Transverse colon (tissue), 3 donors: ENCODE measurements at regions not wholly inside any gene's neighbourhood (a gene's known extent, or its start where the extent isn't known, plus 50 kb on each side); places are given as distances from the start of the nearest gene placed in this dataset.

Experiments
- POLR2A ChIP-seq: fragments of 450-650 bp; IDR thresholded peaks from one replicate; pipeline ENCODE4 v1.6.1; 2016; ENCODE audit warnings: antibody characterized with exemption, mild to moderate bottlenecking, moderate library complexity
- TF ChIP-seq, protein P1 (sequence below), 5 experiments: fragments of 200-600 bp in 3 of 5; fragments of 450-650 bp in 2 of 5; sonication (generic) in 3 of 5; IDR thresholded peaks; 1 replicate in 2 of 5; 2 replicates in 3 of 5; pipeline ENCODE4 v1.5.1; 2016 to 2017; ENCODE audit warnings: antibody characterized with exemption in 5 of 5, inconsistent platforms in 3 of 5, mild to moderate bottlenecking in 2 of 5, moderate library complexity in 1 of 5

DNA sequence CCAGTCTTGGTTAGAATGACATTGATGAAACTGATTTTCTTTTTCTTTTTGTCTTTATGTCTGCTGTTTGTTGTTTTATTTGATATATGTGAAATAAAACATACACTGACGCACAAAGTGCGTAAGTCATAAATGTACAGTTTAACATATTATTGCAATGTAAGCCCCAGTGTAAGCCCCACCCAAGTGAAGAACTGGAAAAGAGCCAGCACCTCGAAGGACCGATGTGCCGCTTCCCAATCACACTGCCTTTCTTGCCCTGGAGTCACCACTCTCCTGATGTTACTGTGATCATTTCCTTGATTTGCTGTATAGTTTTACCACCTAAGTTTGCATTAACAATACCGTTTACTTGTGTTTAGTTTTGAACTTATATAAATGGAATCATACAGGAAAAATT lies 128.4 kb upstream of the LPP start:
- TF ChIP-seq, protein P1, sequence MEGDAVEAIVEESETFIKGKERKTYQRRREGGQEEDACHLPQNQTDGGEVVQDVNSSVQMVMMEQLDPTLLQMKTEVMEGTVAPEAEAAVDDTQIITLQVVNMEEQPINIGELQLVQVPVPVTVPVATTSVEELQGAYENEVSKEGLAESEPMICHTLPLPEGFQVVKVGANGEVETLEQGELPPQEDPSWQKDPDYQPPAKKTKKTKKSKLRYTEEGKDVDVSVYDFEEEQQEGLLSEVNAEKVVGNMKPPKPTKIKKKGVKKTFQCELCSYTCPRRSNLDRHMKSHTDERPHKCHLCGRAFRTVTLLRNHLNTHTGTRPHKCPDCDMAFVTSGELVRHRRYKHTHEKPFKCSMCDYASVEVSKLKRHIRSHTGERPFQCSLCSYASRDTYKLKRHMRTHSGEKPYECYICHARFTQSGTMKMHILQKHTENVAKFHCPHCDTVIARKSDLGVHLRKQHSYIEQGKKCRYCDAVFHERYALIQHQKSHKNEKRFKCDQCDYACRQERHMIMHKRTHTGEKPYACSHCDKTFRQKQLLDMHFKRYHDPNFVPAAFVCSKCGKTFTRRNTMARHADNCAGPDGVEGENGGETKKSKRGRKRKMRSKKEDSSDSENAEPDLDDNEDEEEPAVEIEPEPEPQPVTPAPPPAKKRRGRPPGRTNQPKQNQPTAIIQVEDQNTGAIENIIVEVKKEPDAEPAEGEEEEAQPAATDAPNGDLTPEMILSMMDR (IDR thresholded peaks at IDR 0.05) = no peak
- TF ChIP-seq POLR2A = no peak
